ENCODE measurements at regions not wholly inside any gene's neighbourhood (a gene's known extent, or its start where the extent isn't known, plus 50 kb on each side); places are given as distances from the start of the nearest gene placed in this dataset.

DNA sequence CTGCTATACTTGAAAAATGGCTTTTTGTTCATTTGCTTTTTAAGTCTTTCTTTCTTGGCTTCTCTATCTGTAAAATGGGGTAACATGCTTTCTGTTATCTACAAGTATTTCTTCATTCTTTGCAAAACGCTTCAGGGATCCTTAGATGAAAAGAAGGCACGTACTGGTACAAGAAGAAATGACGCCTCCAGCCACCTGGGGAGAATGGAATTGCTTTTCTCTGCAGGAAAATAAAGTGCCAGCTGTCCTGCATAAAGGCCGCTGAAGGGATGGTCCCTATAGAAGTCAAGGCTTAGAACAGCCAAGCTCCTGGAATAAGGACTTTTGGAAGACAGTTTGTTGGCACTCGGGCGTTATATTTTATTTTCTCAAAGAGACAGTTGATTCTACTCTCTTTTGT lies 210.8 kb upstream of the RASGEF1B start:
- TF ChIP-seq POLR2A (IDR thresholded peaks at IDR 0.05): no peak
- TF ChIP-seq, protein P1, sequence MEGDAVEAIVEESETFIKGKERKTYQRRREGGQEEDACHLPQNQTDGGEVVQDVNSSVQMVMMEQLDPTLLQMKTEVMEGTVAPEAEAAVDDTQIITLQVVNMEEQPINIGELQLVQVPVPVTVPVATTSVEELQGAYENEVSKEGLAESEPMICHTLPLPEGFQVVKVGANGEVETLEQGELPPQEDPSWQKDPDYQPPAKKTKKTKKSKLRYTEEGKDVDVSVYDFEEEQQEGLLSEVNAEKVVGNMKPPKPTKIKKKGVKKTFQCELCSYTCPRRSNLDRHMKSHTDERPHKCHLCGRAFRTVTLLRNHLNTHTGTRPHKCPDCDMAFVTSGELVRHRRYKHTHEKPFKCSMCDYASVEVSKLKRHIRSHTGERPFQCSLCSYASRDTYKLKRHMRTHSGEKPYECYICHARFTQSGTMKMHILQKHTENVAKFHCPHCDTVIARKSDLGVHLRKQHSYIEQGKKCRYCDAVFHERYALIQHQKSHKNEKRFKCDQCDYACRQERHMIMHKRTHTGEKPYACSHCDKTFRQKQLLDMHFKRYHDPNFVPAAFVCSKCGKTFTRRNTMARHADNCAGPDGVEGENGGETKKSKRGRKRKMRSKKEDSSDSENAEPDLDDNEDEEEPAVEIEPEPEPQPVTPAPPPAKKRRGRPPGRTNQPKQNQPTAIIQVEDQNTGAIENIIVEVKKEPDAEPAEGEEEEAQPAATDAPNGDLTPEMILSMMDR (IDR thresholded peaks at IDR 0.05 in 8 of 11, conservative IDR thresholded peaks at IDR 0.05 in 3 of 11): no peak

Measured in spleen (tissue), 7 donors.